ENCODE measurements at regions not wholly inside any gene's neighbourhood (a gene's known extent, or its start where the extent isn't known, plus 50 kb on each side); places are given as distances from the start of the nearest gene placed in this dataset.
"Not testable (repeated sequence)": the region's sequence is repeated elsewhere in the genome, so short reads cannot be mapped to it uniquely, and the experiment has no call there.

DNA sequence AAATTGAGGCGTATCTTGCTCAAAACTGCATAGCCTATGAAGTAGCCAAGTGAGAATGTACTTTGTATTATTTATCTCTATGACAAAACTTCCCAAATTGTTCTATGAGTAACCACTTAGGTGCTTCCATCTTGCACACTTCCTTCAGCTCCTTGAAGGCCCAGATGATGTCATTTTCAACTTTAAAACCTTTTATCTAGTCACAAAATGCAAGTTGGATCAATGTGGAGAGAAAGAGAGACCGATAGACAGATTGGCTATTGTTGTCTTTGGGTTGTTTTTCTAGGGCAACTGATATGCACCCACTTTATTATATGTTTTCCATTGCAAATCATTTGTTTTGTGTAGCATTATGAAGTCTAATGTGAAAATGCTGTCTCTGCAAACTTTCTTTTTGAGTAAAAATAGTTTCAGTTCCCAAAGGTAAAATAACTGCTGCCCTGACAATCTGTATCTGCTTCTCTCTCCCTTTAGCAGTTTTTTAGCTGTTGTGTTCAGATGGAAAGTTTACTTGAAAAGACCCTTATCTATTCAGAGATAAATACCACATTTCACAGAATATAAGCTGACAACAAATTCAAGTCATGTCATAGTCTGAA is 73.7 kb upstream of the CITED2 start:
- no peak for DNase-seq (ENCODE audit: low read depth, low spot score)

GRCh38 chr6:139447656-139447975 is 73.2 kb upstream of the CITED2 start:
- no peak for DNase-seq (ENCODE audit: low read depth, low spot score)

GRCh38 chr6:139446768-139447655 is 72.6 kb upstream of the CITED2 start:
- no peak for DNase-seq (ENCODE audit: low read depth, low spot score)

DNA sequence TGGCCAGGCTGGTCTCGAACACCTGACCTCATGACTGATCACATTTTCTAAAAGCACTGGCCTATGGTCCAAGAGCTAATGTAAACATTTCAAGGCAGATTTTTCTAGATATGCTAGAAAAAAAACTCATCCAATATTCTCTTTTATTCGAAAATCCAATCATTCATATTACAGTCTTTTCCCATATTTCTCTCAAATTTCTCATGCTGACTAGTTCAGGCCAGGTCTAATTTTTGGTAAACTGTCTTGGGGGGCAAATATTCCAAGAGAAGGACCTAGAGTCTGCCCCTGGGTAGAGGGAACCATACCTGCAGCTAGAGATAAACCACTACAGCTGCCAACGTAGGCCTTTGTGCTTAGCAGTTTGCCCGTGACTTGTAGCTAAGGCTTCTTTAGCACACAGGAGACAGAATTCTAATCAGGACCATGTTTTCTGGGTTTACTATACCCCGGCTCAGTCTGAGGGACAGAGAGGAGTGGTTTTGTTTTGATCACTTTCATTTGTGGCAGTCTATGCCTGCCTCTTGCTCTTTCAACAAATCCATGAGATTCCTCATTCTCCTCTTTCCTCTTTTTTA is 71.8 kb upstream of the CITED2 start:
- no peak for DNase-seq (ENCODE audit: low read depth, low spot score)

DNA sequence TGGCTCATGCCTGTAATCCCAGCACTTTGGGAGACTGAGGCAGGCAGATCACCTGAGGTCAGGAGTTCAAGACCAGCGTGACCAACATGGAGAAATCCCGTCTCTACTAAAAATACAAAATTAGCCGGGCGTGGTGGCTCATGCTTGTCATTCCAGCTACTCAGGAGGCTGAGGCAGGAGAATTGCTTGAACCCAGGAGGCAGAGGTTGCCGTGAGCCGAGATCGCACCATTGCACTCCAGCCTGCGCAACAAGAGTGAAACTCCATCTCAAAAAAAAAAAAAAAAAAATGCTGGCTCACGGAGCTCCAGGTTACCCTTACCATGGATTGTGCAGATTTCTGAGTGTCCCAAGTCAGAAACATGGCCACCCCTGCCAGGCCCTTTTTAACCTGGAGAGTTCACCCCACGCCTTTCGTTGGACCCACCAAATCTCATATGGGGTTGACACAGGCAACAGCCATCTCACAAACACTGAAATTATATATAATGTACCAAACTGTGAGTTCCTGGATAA is 69.9 kb upstream of the CITED2 start:
- not testable (repeated sequence) for DNase-seq (ENCODE audit: low read depth, low spot score)

DNA sequence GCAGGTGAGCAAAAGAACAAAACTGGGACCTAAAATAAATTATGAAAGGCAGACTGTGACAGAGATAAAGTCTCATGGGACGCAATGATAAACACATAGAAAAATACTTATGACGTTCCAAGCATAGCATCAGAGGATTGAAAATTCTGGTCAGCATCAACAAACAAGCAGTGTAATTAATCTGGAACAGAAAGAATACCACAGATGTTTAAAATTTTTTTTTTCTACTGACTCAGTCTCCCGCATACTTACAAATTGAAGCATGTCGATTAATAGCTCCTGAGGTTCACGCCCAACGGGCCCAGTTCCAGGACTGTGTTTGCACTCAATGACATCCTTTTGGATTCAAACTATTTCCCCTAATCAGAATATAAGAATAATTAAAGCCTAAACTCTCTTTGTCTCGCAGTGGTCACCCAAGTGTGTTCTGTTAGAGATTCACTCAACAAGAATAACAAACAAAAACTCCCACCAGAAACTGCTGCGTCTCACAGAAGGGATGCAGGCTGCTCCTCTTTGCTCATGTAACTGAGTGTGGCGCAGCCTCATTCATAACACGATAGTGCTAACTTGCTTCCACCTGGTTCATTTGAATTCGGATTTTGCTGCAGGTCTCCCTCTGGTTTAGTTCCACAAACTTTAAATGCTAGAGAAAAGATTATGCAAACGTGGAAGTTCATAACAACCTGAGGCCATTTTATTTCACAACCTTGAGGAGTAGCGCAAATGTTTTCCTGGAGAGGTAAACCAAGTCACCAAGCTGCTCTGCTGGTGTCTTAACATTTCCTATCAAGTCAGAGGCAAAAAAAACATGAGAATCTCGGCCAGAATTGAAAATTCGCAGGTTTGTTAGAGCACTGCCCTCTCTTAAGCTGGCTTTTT is 69.0 kb upstream of the CITED2 start:
- DNase-seq (ENCODE audit: low read depth, low spot score) = no peak

DNA sequence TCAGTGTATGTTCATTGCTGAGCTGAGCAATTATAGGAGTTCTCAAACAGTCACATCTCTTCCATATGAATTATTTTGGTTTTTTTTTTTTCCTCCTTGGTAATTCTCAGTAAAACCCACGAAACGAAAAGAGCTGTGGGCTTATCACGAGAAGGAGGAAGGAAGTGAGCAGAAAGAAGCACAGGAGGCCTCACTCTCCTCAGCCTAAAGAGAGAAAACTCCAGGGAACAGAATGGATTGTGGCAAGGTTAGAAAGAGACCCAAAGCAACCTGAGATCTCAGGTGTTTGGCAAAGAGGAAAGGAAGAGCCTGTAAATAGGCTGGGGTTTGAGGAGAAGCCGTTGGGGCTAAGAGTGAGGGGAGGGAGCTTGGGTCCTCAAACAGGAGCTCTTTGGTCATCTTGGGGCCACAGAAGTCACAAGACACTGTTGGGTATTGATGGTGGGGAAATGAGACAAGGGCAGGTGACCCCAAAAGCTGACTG is 67.8 kb upstream of the CITED2 start:
- DNase-seq (ENCODE audit: low read depth, low spot score) = no peak

DNA sequence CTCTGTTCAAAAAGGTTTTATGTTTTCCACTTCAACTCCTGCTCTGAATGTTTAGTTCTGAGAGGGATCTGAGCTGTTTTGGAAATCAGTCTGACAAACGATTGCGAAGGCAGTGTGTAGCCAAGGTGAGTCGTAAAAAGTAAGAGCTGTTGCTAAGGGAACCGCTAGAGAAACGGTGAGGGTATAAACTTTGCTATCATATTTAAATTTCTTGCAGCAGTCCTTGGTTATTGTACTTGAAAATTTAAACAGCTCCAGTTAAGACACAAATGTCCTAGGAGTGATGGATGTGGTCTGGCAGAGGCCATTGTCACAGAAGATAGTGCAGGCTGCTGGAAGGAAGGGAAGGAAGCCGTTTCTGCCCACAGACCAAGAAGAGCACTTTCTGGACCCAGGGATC is 64.9 kb upstream of the CITED2 start:
- no peak for DNase-seq (ENCODE audit: low read depth, low spot score)

DNA sequence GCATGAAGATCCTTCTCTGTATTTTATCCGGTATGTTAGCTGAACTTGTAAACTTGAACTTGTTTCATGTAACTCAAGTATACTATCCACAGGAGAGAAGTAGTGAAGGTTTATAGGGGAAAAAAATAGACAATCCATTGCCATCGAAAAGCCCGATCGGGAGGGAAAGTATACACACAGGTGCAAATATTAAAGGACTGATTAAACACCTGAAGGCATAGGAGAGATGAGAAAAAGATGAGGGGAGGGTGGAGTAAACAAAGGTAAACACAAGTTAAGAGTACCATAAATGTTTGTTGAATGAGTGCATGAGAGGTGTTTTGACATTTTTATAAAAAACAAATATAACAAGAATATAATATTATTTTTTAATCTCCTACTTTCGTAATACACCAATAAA is 64.3 kb upstream of the CITED2 start:
- DNase-seq (ENCODE audit: low read depth, low spot score) = no peak

DNA sequence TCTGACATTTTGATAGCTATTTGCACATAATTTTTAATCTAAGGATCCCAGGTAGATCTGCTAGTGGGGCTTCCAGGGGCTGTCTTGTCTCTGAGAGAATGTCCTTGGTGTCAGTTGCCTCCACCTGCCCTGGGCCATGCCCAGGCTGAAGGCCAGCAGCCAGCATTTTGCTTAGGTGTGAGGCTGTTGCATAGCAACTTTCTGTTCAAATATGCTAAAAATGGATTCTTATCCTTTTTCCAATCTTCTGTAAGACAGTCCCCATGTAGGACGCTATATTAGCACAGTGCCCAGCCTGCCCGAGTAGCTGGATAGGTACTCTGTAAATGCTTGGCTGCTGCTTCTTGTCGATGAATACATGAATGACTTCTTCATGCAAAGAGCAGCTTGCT is 62.5 kb upstream of the CITED2 start:
- DNase-seq (ENCODE audit: low read depth, low spot score) = no peak

- DNase-seq (ENCODE audit: low read depth, low spot score) = no peak
These were observed 61.9 kb upstream of the CITED2 start for GRCh38 chr6:139436200-139436956.

- no peak for DNase-seq (ENCODE audit: low read depth, low spot score)
These were observed 59.4 kb upstream of the CITED2 start for GRCh38 chr6:139433631-139434419.

DNA sequence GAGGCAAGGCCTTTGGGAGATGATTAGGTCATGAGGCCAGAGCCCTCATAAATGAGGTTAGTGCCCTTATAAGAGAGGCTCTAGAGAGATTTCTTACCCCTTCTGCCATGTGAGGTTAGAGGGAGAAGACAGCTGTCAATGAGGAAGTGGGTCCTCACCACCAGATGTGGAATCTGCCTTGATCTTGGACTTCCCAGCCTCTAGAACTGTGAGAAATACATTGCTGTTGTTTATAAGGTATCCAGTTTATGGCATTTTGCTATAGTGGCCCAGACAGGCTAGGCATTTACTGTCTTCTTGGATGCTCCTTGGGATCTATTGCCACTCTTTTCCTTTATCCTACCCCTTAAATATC is 57.1 kb upstream of the CITED2 start:
- DNase-seq (ENCODE audit: low read depth, low spot score) = no peak

DNA sequence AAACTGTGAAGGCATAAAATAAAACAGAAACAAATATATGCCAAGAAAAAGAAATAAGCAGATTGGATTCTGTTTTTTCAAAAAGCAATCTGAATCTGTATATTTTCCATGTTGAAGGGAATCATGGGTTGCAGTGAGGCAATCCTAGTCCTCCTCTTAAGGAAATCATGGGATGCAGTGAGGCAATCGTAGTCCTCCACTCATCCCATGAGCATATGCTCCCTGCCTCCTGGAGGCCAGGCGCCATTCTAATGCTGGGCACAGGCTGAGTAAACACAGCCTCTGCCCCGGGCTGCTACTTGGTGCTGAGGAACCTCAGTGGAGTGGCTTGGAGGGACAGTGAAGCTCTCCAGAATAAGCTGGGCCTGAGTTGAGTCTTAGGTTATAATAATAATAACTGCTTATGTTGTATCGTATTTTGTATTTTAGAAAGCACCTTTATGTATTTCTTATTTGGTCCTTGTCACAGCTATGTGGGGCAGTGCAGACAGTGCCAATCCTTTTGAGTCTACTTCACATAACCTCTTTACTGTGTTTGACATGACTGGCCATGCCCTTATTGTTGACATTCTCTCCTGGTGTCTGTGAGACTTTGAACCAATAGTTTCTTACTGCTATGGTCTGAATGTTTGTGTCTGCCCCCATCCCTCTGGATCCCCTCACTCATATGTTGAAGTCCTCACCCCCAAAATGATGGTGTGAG is 56.6 kb upstream of the CITED2 start:
- DNase-seq (ENCODE audit: low read depth, low spot score) = no peak

GRCh38 chr6:139429580-139430145 is 55.2 kb upstream of the CITED2 start:
- no peak for DNase-seq (ENCODE audit: low read depth, low spot score)

GRCh38 chr6:139427199-139427598 is 52.8 kb upstream of the CITED2 start:
- DNase-seq (ENCODE audit: low read depth, low spot score) = no peak

DNA sequence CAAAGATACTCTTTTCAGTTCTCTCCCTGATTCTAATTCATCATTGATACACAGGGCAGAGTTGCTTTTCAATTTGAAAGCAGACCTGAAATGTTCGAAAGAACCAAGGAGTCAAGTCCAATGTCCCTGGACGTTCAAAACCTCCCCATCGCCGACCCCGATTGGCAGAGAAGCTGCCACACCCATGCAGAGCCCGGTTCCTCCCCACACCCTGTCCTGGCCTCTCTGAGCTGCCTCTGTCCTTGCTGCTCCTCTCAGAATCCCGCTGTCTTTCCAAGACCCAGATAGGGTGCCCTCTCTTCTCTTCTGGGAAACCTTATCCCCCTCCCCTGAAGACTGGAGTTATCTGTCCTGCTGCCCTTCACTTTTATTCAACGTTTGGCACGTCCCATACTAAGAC is 52.3 kb upstream of the CITED2 start:
- DNase-seq (ENCODE audit: low read depth, low spot score) = no peak

DNA sequence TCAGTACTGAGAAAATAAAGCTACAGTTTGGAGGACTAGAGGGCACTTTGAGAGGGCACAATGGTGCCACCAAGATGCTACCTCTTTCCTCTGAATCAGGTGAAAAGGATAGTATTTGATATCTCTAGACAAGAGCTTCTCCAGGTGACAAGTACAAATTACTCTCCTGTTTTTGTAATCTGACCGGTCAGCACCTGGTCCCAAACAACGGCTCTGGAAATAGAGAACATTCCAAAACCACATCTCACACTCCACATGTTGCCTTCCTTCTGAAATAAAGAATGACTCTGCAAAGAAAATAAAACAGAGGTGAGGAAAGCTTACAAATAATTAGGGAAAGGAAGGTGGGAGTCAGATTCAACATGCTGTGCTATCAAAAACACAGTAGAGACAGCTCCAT is 51.3 kb upstream of the CITED2 start:
- no peak for DNase-seq (ENCODE audit: low read depth, low spot score)

DNA sequence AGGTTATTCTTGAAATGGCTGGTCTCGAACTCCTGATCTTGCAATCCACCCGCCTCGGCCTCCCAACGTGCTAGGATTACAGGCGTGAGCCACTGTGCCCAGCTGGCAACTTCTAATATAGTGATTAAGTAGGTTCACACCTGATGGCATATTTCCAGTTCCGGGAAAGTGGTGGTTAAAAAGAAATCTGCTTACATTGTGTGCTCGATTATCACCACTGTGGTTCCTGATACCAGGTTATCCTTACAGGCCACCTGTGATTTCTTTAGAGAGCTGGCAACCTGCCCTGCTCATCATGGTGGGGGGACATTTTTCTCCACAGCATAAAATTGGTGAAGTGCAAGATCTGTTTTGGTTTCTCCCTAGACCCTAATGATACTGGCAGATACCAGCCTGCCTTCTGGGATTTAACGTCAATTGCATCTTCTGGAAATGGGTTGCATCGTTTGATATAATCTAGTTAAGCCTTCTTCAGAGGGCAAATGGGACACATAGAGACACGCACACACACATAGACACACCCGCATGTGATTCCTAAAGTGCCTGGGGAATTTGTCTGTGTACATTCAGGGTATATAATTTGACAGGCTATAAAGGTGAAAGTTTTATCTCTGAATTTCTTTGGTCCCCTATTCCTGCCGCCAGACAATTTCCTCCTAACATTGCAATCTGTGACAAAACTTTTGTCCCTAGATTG is 49.7 kb upstream of the CITED2 start:
- no peak for DNase-seq (ENCODE audit: low read depth, low spot score)

All from smooth muscle cell of the brain vasculature (primary cell).